ENCODE measurements at regions not wholly inside any gene's neighbourhood (a gene's known extent, or its start where the extent isn't known, plus 50 kb on each side); places are given as distances from the start of the nearest gene placed in this dataset.
"Not testable (repeated sequence)": the region's sequence is repeated elsewhere in the genome, so short reads cannot be mapped to it uniquely, and the experiment has no call there.

DNA sequence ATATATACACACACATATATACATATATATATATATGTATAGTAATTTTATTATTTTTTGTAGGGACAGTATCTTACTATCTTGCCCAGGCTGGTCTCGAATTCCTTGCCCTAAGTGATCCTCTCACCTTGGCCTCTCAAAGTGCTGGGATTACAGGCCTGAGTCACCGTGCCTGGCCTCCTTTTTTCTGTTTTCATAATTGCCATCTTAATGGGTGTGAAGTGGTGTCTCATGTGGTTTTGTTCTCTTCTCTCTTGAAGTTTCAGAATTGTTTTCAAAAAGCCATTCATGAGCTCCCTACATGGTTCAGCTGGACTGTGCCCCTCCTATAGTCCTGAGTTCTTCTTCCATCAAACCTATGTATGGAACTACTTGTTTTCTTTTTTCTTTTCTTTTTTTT is 88.9 kb upstream of the CRYM start:
- H3K4me3 ChIP-seq (ENCODE audit: control insufficient read depth, low read depth, low read length); DNase-seq (ENCODE audit: low read depth): not testable (repeated sequence)

- not testable (repeated sequence) for H3K4me3 ChIP-seq (ENCODE audit: control insufficient read depth, low read depth, low read length); DNase-seq (ENCODE audit: low read depth)
These were observed 87.5 kb upstream of the CRYM start for GRCh38 chr16:21365541-21365940.

- peak; percentile 76 for DNase-seq (ENCODE audit: low read depth)
- H3K4me3 ChIP-seq (ENCODE audit: control insufficient read depth, low read depth, low read length): not testable (repeated sequence)
These were observed 85.6 kb upstream of the CRYM start for GRCh38 chr16:21363550-21364223.

DNA sequence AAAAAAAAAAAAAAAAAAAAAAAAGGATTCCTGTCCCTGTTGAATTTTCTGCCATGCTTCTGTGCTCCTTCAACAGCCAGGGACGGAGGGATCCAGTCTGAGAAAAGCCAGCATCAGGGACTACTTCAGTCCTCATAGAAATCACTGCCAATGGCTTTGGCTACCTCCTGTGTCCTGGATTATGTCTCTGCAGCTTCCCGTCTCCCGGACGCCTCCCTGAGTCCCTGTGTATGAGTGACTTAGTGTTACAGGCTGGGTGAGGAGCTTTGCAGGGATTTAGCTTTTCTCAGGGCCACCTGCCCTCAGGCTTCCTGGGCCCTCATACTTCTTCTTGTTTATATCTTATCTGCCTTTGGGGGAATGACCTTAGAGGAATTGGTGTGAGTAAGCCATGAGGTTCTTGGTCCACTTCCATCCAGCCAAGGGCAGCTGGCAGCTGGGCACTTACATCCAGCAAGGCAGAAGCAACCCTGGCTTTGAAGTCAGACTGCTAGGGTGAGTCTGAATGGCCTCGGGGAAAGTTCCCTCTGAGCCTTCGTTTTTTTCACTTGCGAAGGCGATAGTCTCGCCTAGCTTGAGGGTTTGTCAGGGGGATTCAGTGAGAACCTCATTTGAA is 83.6 kb upstream of the CRYM start:
- peak; percentile 10 for DNase-seq (ENCODE audit: low read depth)
- H3K4me3 ChIP-seq (ENCODE audit: control insufficient read depth, low read depth, low read length): not testable (repeated sequence)

DNA sequence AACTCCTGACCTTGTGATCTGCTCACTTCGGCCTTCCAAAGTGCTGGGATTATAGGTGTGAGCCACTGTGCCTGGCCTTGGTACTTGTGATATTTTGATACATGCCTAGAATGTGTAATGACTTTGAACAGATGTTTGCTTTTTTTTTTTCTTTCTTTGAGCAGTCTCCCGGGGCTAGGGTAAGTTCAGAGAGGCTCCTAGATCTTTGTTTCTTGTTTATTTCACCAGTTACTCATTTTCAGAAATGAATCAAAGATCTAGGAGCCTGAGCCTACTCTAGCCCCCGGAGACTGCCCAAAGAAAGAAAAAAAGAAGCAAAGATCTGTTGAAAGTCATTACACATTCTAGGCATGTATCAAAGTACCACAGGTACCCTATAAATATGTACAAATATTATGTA is 83.0 kb upstream of the CRYM start:
- peak; percentile 3 for DNase-seq (ENCODE audit: low read depth)
- H3K4me3 ChIP-seq (ENCODE audit: control insufficient read depth, low read depth, low read length): not testable (repeated sequence)

DNA sequence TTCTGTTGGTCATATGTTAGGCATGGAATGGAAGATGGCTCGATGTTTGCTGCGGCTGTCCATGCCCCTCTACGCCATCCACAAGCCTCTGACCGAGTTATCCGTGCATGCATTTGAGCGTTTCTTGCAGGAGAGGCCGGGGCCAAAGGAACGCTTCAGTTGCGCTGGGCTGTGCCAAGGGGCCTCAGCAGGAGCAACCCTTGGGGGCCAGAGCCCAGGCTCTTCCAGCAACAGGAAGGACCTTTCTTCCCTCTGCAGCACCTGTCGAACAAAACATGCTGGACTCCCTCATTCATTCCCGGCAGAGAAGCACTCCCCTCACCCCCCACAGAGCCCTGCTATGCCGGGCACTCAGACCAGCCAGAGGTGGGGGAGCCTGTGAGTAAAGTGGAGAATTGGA is 81.4 kb upstream of the CRYM start:
- not testable (repeated sequence) for H3K4me3 ChIP-seq (ENCODE audit: control insufficient read depth, low read depth, low read length); DNase-seq (ENCODE audit: low read depth)

DNA sequence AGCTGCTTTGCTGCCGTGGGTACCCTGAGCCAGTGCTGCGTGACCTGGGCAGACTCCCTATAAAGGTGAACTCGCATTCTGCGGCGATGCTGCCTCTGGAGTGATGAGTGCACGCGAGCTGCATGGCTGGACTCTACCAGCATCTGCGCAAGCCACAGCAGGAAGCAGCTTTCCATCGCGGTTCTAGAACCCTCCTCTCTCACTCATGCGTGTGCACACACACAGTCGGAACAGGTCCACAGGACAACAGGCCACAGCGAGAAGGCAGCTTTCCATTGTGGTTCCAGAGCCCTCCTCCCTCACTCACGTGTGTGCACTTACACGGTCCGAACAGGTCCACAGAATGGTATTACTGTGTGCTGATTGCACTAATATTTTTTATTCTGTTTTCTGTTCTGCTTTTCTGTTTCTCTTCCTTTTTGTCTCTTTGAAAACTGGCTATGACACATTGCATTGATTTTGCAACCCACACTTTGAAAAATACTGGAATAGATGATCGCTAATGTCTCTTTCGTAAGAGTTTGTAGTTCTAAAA is 80.2 kb upstream of the CRYM start:
- DNase-seq (ENCODE audit: low read depth): not testable (repeated sequence)

DNA sequence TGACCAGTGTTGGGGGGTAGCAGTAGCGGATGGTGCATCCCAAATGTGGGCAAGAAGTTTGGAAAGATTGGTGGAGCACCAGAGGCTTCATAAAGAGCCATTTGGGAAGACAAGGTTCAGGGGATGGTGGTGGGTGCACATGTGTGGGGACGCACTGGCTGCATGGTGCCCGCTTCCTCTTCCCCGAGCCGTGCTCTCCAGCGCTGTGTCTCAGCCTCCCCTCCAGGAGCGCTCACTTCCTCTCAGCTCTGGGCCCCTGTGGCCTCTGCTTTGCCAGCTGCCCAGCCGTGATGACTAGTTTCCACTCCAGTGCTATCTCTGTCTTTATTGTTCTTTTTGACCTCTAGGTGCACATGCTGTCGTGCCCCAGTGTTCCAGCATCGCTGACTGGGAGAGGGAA is 78.2 kb upstream of the CRYM start:
- not testable (repeated sequence) for DNase-seq (ENCODE audit: low read depth); H3K4me3 ChIP-seq (ENCODE audit: control insufficient read depth, low read depth, low read length)

More for the DNA sequence above, 80.2 kb upstream of the CRYM start:
- not testable (repeated sequence) for H3K4me3 ChIP-seq (ENCODE audit: control insufficient read depth, low read depth, low read length)

DNA sequence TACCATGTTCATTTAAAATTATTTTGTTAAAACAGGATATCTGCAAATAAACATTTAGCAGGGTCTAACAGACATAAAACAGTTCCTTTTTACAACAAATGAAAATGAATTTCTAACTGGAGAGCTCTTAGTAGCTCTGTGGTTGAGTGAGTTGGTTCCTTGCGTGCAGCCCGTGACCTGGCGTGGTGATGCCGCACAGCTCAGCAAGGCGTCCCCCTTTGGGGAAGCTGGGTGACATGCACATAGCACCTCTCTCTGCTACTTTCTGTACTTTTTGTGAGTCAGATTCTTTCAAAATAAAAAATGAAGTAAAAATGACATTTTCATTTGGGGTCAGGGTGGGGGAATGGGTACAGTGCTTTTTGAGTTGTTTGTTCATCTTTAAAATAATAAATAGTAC is 73.3 kb upstream of the CRYM start:
- not testable (repeated sequence) for H3K4me3 ChIP-seq (ENCODE audit: control insufficient read depth, low read depth, low read length); DNase-seq (ENCODE audit: low read depth)

- not testable (repeated sequence) for DNase-seq (ENCODE audit: low read depth); H3K4me3 ChIP-seq (ENCODE audit: control insufficient read depth, low read depth, low read length)
These were observed 72.8 kb upstream of the CRYM start for GRCh38 chr16:21350851-21351250.

DNA sequence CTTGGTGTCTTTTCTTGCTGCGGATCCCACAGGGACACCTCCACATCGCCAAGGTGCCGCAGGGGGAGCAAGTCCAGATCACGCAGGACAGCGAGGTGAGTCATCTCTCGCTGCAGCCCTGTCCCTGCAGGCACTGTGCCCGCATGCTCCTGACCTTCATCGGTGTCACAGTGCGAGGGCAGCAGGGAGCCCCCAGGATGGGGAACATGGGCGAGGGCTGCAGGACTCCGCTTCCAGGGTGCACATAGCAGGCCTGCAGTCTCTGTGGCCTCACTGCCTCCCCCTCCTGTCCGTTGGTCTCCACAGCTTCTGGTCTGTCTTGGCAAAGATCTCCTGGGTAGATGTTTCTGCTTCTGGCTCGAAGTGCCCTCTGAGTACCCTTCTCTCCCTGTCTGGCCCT is 71.2 kb upstream of the CRYM start:
- DNase-seq (ENCODE audit: low read depth); H3K4me3 ChIP-seq (ENCODE audit: control insufficient read depth, low read depth, low read length): not testable (repeated sequence)

DNA sequence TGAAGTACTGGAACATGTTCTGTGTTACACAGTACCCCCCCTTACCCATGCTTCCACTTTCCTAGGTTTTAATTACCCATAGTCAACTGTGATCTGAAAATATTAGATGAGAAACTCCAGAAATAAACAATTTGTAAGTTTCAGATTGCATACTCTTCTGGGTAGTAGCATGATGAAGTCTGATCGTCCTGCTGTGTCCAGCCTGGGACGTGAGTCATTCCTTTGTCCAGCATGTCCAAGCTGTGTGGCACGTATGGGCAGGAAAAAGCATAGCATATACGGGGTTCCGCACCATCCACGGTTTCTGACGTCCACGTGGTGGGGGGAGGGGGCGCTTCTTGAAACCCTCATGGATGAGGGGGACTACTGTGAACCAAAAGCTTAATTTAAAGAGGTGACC is 70.7 kb upstream of the CRYM start:
- not testable (repeated sequence) for H3K4me3 ChIP-seq (ENCODE audit: control insufficient read depth, low read depth, low read length); DNase-seq (ENCODE audit: low read depth)

DNA sequence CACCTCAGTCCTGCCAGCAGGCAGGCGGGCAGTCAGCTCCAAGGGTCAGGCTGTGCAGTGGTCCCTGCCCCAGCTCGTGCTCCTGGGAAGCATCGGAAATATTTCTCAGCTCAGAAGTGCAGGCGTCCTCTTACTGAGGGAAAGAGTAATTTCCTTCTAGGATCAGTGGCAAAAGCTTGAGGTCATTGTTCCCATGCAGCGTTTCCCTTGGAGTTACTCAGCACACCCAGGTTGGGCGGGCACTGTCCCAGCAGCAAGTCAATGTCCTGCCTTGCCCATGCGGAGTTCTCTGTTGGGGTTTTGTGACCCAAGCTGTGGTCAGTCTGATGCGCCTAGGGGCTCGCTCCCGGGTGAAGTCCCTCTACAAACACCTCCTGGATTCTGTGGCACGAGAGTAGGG is 69.4 kb upstream of the CRYM start:
- not testable (repeated sequence) for H3K4me3 ChIP-seq (ENCODE audit: control insufficient read depth, low read depth, low read length)

GRCh38 chr16:21346756-21347491 is 68.8 kb upstream of the CRYM start:
- not testable (repeated sequence) for H3K4me3 ChIP-seq (ENCODE audit: control insufficient read depth, low read depth, low read length); DNase-seq (ENCODE audit: low read depth)

More for the DNA sequence above, 69.4 kb upstream of the CRYM start:
- not testable (repeated sequence) for DNase-seq (ENCODE audit: low read depth)

GRCh38 chr16:21344361-21344912 is 66.3 kb upstream of the CRYM start:
- not testable (repeated sequence) for DNase-seq (ENCODE audit: low read depth); H3K4me3 ChIP-seq (ENCODE audit: control insufficient read depth, low read depth, low read length)
